ENCODE measurements at regions not wholly inside any gene's neighbourhood (a gene's known extent, or its start where the extent isn't known, plus 50 kb on each side); places are given as distances from the start of the nearest gene placed in this dataset.

GRCh38 chr4:38189445-38189844 is 229.2 kb downstream of the PTTG2 start:
- DNase-seq: peak; percentile 81

- peak; percentile 88 for DNase-seq
These were observed 230.6 kb downstream of the PTTG2 start for GRCh38 chr4:38190717-38191178.

GRCh38 chr4:38192516-38192915 is 232.3 kb downstream of the PTTG2 start:
- DNase-seq: no peak

- DNase-seq: no peak
These were observed 233.2 kb downstream of the PTTG2 start for GRCh38 chr4:38193236-38193863.

GRCh38 chr4:38194047-38194602 is 233.9 kb downstream of the PTTG2 start:
- DNase-seq: no peak

GRCh38 chr4:38195486-38195885 is 235.3 kb downstream of the PTTG2 start:
- no peak for DNase-seq

- no peak for DNase-seq
These were observed 235.7 kb downstream of the PTTG2 start for GRCh38 chr4:38195911-38196310.

- DNase-seq: no peak
These were observed 242.0 kb downstream of the PTTG2 start for GRCh38 chr4:38202242-38202641.

- DNase-seq: no peak
These were observed 243.4 kb downstream of the PTTG2 start for GRCh38 chr4:38203609-38204008.

GRCh38 chr4:38204339-38205035 is 244.3 kb downstream of the PTTG2 start:
- DNase-seq: no peak

GRCh38 chr4:38205261-38205660 is 245.1 kb downstream of the PTTG2 start:
- no peak for DNase-seq

GRCh38 chr4:38207110-38207457 is 246.9 kb downstream of the PTTG2 start:
- DNase-seq: no peak

GRCh38 chr4:38209654-38210053 is 249.5 kb downstream of the PTTG2 start:
- DNase-seq: no peak

GRCh38 chr4:38210396-38211114 is 250.4 kb downstream of the PTTG2 start:
- DNase-seq: peak; percentile 37

GRCh38 chr4:38211885-38212284 is 251.7 kb downstream of the PTTG2 start:
- no peak for DNase-seq

- DNase-seq: no peak
These were observed 253.0 kb downstream of the PTTG2 start for GRCh38 chr4:38213083-38213805.

GRCh38 chr4:38222892-38223291 is 262.7 kb downstream of the PTTG2 start:
- no peak for DNase-seq

- no peak for DNase-seq
These were observed 263.1 kb downstream of the PTTG2 start for GRCh38 chr4:38223306-38223705.

- no peak for DNase-seq
These were observed 263.6 kb downstream of the PTTG2 start for GRCh38 chr4:38223782-38224236.

- DNase-seq: no peak
These were observed 264.7 kb downstream of the PTTG2 start for GRCh38 chr4:38224850-38225249.

GRCh38 chr4:38226170-38226569 is 266.0 kb downstream of the PTTG2 start:
- no peak for DNase-seq

GRCh38 chr4:38230121-38230801 is 270.1 kb downstream of the PTTG2 start:
- DNase-seq: no peak

Data from fibroblast of upper back skin (primary cell).